Adrenal gland (tissue), 9 donors: ENCODE measurements at regions not wholly inside any gene's neighbourhood (a gene's known extent, or its start where the extent isn't known, plus 50 kb on each side); places are given as distances from the start of the nearest gene placed in this dataset.

Source experiments
- DNase-seq, 7 donors: peaks; one replicate each; pipeline ENCODE4 v3.0.0-alpha.2; 2019 to 2020
- H3K27ac ChIP-seq, 5 donors: fragments of 200-600 bp; sonication (generic) in 4 of 5; 1 replicate in 3 of 5; 2 replicates in 2 of 5; pipeline versions ENCODE4 v1.5.1 to v1.8.0; 2016 to 2020; ENCODE audit warnings: mild to moderate bottlenecking in 1 of 5
- H3K27me3 ChIP-seq: fragments of 200-600 bp; 2 replicates; pipeline ENCODE4 v1.8.0; 2021
- H3K36me3 ChIP-seq, 2 donors: fragments of 200-600 bp; replicated peaks in 1 of 2; 1 replicate in 1 of 2; 2 replicates in 1 of 2; pipeline versions ENCODE4 v1.5.1 to v1.8.0; 2018 to 2022
- H3K4me1 ChIP-seq, 2 donors: fragments of 200-600 bp; replicated peaks in 1 of 2; 1 replicate in 1 of 2; 2 replicates in 1 of 2; pipeline versions ENCODE4 v1.5.1 to v1.8.0; 2018 to 2021
- H3K4me3 ChIP-seq, 4 donors: fragments of 200-600 bp; sonication (generic) in 3 of 4; one replicate each; pipeline ENCODE4 v1.5.1; 2016 to 2018
- H3K9me3 ChIP-seq, 3 donors: fragments of 200-600 bp; sonication (generic) in 1 of 3; replicated peaks in 1 of 3; 1 replicate in 2 of 3; 2 replicates in 1 of 3; pipeline versions ENCODE4 v1.5.1 to v1.8.0; 2016 to 2021
- CTCF ChIP-seq, 6 experiments: fragments of 450-650 bp in 4 of 6; fragments of 200-600 bp in 2 of 6; sonication (generic) in 1 of 6; IDR thresholded peaks; 1 replicate in 5 of 6; 2 replicates in 1 of 6; pipeline versions ENCODE4 v1.5.1 to v1.8.0; 2016 to 2021; ENCODE audit warnings: antibody characterized with exemption in 6 of 6, mild to moderate bottlenecking in 2 of 6, moderate library complexity in 1 of 6
- POLR2A ChIP-seq, 2 donors: fragments of 450-650 bp; IDR thresholded peaks; one replicate each; pipeline ENCODE4 v1.6.1; 2017; ENCODE audit warnings: antibody characterized with exemption in 2 of 2, mild to moderate bottlenecking in 2 of 2, moderate library complexity in 1 of 2
- WGBS, 4 donors: extraction: QIAGEN DNeasy Blood & Tissue Kit in 2 of 4; methylation state at CpG; one replicate each; pipeline versions ENCODE4 v1.1.5 to v1.1.7; 2013 to 2017; 5-methylcytosine and 5-hydroxymethylcytosine counted together
- intact Hi-C, 2 donors: fragments of 100-400 bp; cut with DNase I; formaldehyde crosslinking; loops; one replicate each; pipeline versions ENCODE4 v1.14.1 to v1.15.0; 2022 to 2023
- donor health status: healthy with polysubstance abuse.
- donor health status: Bipolar disorder and iron deficiency.
- donor health status: DM: yes; HTN: yes; CAD: no.
- donor health status: DM: no; HTN: no; CAD: no.
- donor health status: DM: no; HTN: no; CAD: no.

DNA sequence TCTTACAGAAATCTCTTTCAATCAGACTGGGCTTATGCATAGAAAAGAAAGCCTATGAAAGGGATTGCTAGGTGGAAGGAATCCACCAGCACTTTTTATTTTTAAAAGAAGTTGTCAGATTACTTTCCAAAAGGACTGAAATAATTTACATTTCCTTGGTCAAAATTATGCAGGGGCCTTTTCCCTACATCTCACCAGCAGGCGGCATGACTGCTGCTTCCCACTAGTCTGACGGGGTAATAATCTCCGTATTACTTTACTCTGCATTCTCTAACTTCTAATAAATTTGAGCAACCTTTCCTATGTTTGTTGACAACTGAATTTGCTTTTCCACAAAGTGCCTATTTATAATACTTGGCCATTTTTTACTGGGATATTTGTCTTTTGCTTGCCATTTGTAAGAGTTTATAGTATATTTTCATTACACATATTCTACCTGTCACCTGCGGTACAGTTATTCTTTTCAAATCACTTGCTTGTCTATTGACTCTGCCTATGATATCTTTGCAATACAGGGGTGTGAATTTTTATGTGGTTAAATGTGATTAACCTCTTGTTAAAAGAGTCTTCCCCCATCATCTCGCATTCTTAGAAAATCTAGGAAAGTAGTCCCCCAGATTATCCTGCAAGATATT is 51.9 kb upstream of the USP47 start:
- intact Hi-C loops, result loop anchor here (5.0 to 10.0 kb wide), 5 partner anchors 105 to 858 kb away; no protein-coding TSS in a partner anchor
- H3K27ac ChIP-seq, result no peak overlapping the region
- H3K27me3 ChIP-seq, result peaks cover 2% of the 10 kb centered on the region
- peak in 1 of 7 donors; percentile 34 for DNase-seq
- TF ChIP-seq POLR2A (IDR thresholded peaks at IDR 0.05) (no peak), CTCF (IDR thresholded peaks at IDR 0.05) (peak; percentile 11 to 61 (median 32))
- H3K9me3 ChIP-seq, result no peaks in the 10 kb centered on the region
- H3K36me3 ChIP-seq, result no peaks in the 10 kb centered on the region
- no peaks in the 10 kb centered on the region for H3K4me1 ChIP-seq
- H3K4me3 ChIP-seq, result no peak overlapping the region
- 50 to 70% (median 66%) methylated on average over 5 of the region's 5 CpGs for WGBS, 4 donors

- no peaks in the 10 kb centered on the region for H3K9me3 ChIP-seq
Measured at GRCh38 chr11:11788063-11788710, 53.6 kb upstream of the USP47 start.

DNA sequence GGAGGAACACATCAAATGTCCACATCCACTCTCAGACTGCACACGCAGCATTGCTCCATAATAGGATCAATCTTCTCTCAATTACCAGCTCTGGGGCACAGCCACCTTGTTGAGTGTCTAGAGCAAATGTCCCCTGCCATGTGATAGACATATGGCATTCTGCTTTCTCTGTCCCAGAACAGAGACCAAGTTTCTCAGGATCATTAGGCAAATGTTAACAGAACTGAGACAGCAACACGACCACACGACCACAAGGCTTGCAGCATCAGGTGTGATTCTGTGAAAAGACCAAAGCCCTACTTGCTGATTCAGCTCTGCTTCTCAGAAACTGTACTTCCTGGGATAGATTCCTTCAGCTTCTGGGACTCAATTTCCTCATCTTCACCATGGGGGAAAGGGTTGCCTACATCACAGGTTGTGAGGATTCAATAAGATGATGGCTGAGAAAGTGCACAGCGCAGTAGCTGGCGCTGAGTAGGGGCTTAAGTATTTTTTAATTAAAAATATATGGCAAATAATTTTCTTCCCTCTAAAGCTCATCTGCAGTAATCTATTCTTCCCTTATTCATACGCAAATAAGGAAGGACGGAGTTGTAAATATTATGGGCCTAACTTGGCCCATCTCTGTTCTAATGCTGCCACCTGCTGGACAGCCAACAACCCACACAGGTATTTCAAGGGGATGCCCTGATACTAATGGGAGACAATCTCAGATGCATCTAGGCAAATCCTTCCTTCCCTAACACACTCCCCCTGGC is 54.3 kb upstream of the USP47 start:
- no peaks in the 10 kb centered on the region for H3K9me3 ChIP-seq
- H3K4me3 ChIP-seq, result no peak overlapping the region
- no peaks in the 10 kb centered on the region for H3K36me3 ChIP-seq
- TF ChIP-seq POLR2A (IDR thresholded peaks at IDR 0.05) (no peak), CTCF (IDR thresholded peaks at IDR 0.05) (peak; percentile 76 to 92 (median 88))
- WGBS, 4 donors, result 61 to 67% (median 63%) methylated on average over 7 of the region's 7 CpGs
- no peaks in the 10 kb centered on the region for H3K27me3 ChIP-seq
- H3K4me1 ChIP-seq, result no peaks in the 10 kb centered on the region
- H3K27ac ChIP-seq, result no peak overlapping the region
- peak; percentile 55 to 90 (median 76) for DNase-seq
- intact Hi-C loops, result loop anchor here (5.0 to 10.0 kb wide), 4 partner anchors 257 to 855 kb away; no protein-coding TSS in a partner anchor

More at GRCh38 chr11:11788063-11788710, 53.6 kb upstream of the USP47 start:
- H3K4me3 ChIP-seq, result no peak overlapping the region
- no peak for TF ChIP-seq POLR2A (IDR thresholded peaks at IDR 0.05)
- TF ChIP-seq CTCF (IDR thresholded peaks at IDR 0.05), result no peak
- H3K36me3 ChIP-seq, result no peaks in the 10 kb centered on the region
- H3K27ac ChIP-seq, result no peak overlapping the region
- intact Hi-C loops, result loop anchor here (5.0 to 10.0 kb wide), 4 partner anchors 257 to 856 kb away; no protein-coding TSS in a partner anchor
- 39 to 48% (median 46%) methylated on average over 7 of the region's 7 CpGs for WGBS, 4 donors
- H3K4me1 ChIP-seq, result no peaks in the 10 kb centered on the region
- H3K27me3 ChIP-seq, result no peaks in the 10 kb centered on the region
- DNase-seq, result peak in 1 of 7 donors; percentile 56

GRCh38 chr11:11786771-11787170 is 55.0 kb upstream of the USP47 start:
- DNase-seq, result no peak
- intact Hi-C loops, result loop anchor here (5.0 to 10.0 kb wide), 4 partner anchors 258 to 854 kb away; no protein-coding TSS in a partner anchor
- TF ChIP-seq CTCF (IDR thresholded peaks at IDR 0.05), result peak in 4 of 6 experiments; percentile 23 to 45 (median 34)
- no peak for TF ChIP-seq POLR2A (IDR thresholded peaks at IDR 0.05)

More at GRCh38 chr11:11786771-11787170, 55.0 kb upstream of the USP47 start:
- H3K36me3 ChIP-seq, result no peaks in the 10 kb centered on the region
- WGBS, 4 donors, result 56 to 74% (median 72%) methylated on average over 4 of the region's 4 CpGs
- no peak overlapping the region for H3K4me3 ChIP-seq
- no peaks in the 10 kb centered on the region for H3K27me3 ChIP-seq
- no peaks in the 10 kb centered on the region for H3K4me1 ChIP-seq
- no peak overlapping the region for H3K27ac ChIP-seq
- no peaks in the 10 kb centered on the region for H3K9me3 ChIP-seq
